AG04449 (cell line): ENCODE measurements at regions not wholly inside any gene's neighbourhood (a gene's known extent, or its start where the extent isn't known, plus 50 kb on each side); places are given as distances from the start of the nearest gene placed in this dataset.

Experiments used
- CTCF ChIA-PET: fragments of 350-600 bp; formaldehyde crosslinking; extraction: SDS; loops from one replicate; lab custom pipeline; 2021; ENCODE audit warnings: antibody characterized with exemption; lab: Yijun Ruan, JAX
- POLR2A ChIA-PET: fragments of 400-600, 350-600 bp; formaldehyde crosslinking; extraction: SDS; loops from one replicate; lab custom pipeline; 2020; ENCODE audit warnings: antibody characterized with exemption, inconsistent platforms; lab: Yijun Ruan, JAX
- DNase-seq: peaks from one replicate; pipeline ENCODE4 v3.0.0-alpha.2; 2010; ENCODE audit warnings: low read depth, low spot score
- H3K4me3 ChIP-seq: 2 replicates; pipeline ENCODE4 v1.5.1; 2011; ENCODE audit warnings: low read depth, mild to moderate bottlenecking, control low read depth, low read length
- TF ChIP-seq, protein P1 (sequence below): IDR thresholded peaks from one replicate; pipeline ENCODE4 v1.5.1; 2011; ENCODE audit warnings: mild to moderate bottlenecking, moderate library complexity, low read length, control low read depth, inconsistent platforms; ENCODE audit not compliant: insufficient read depth; ENCODE audit errors: missing control alignments

DNA sequence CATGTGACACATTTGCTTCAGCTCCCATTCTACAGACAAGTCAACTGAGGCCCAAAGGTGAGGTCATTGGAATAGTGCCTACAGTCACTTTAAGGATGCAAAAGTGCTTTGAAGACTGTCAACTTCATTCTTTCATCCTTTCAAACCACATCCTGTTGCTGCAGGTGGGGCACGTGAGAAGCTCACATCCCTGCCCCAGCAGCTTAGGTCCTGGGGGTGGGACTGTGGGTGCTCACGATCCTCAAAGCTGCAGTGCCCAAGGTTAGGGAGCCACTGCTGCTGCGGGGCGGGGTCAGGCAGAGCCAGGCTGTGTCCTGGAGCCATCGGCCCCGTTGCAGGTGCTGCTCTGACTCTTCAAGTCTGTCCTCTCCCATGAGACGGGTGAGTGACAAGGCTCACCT, 57.9 kb upstream of the IER5L start:
- ChIA-PET POLR2A (no interaction called here), CTCF (no interaction called here)
- no peak overlapping the region for H3K4me3 ChIP-seq
- DNase-seq, result no peak
- TF ChIP-seq, protein P1, sequence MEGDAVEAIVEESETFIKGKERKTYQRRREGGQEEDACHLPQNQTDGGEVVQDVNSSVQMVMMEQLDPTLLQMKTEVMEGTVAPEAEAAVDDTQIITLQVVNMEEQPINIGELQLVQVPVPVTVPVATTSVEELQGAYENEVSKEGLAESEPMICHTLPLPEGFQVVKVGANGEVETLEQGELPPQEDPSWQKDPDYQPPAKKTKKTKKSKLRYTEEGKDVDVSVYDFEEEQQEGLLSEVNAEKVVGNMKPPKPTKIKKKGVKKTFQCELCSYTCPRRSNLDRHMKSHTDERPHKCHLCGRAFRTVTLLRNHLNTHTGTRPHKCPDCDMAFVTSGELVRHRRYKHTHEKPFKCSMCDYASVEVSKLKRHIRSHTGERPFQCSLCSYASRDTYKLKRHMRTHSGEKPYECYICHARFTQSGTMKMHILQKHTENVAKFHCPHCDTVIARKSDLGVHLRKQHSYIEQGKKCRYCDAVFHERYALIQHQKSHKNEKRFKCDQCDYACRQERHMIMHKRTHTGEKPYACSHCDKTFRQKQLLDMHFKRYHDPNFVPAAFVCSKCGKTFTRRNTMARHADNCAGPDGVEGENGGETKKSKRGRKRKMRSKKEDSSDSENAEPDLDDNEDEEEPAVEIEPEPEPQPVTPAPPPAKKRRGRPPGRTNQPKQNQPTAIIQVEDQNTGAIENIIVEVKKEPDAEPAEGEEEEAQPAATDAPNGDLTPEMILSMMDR, result no peak

DNA sequence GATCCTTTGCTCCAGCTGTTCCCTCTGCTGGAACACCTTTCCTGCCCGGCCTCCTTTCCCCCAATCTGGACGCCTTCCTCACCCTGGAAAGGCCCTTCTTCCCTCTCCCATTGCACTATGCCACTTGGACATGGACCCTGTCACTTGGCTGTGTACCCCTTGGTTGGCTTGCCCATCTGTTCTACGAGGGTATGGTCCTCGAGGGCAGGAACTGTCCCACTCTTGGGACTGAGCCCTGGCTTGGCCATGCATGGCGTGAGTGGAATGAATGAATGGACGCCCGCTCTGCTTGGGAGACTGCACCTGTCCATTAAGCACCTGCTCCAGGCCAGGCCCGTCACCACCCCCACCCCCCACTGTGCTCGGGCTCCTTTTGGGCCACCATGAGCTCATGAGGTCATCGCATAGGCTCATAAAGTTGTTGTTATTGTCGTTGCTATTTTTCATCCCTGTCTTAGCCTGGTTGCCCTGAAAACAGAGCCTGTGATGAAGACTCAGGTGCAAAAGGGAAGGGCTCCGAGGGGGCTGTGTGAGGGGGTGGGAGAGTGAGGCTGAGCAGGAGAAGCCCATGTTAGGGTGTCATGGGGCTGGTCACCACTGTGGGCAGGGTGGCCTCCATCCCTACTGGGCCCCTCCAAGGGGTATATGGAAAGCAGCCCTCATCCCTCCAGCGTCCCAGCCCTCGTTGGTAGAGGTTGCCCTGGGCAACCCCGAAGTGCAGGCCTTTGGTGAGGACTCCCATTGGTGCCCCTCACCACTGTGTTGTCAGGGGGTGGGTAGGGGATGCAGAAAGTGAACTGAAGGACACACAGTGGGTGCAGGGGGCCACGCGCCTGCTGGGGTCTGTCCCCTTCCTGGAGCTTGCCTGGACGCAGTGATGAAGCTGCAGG, 57.2 kb upstream of the IER5L start:
- H3K4me3 ChIP-seq, result no peak overlapping the region
- TF ChIP-seq, protein P1, result no peak
- POLR2A ChIA-PET, result no interaction called here
- CTCF ChIA-PET, result no interaction called here
- DNase-seq, result no peak

DNA sequence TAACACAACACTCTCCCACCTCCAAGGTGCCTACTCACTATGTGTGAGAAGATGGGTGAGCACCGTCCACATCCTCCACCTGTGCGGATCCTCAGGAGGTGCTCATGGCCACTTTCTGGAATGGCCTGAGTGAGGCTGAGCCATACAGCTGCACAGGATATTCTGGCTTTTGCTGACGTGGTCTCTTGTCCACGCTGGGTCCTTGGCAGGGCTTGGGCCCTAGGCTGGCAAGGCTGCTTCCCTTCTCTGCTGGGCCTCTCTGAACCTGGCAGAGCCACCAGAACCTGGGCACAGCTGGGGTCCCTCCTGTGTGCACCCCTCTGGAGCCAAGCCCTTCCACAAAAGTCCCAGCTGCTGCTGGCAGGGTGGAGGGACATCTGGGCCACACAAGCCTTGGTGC, 56.4 kb upstream of the IER5L start:
- TF ChIP-seq, protein P1, result no peak

DNA sequence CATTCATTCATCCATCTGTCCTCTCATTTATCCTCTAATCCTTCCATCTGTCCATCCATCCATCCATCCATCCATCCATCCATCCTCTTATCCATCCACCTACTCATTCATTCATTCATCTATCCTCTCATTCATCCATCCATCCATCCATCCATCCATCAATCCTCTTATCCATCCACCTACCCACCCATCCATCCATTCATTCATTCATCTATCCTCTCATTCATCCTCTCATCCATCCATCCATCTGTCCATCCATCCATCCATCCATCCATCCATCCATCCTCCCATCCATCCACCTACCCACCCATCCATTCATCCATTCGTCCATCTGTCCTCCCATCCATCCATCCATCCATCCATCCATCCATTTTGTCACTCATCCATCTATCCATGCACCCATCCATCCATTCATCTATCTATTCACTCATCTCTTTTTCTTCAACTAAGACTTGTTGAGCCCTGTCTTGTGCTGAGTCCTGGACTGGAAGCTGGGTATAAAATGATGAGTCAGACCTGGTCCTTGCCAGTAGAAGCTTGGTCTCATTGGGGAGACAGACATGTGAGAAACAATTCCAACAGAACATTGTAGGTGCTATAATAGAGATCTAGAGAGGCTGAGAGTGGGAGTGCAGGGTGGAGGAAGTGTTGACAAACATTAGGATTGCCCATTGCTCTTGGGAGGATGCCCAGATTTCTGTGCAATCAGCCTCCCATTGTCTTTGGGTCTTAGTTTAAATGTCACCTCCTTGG, 55.0 kb upstream of the IER5L start:
- ChIA-PET CTCF (no interaction called here), POLR2A (interaction anchor here (0.7 kb wide), 1 partner anchor 288 kb away, joined by 3 read pairs; no protein-coding TSS in a partner anchor)
- TF ChIP-seq, protein P1, result no peak
- no peak for DNase-seq
- H3K4me3 ChIP-seq, result no peak overlapping the region

More for the DNA sequence above, 56.4 kb upstream of the IER5L start:
- no peak for DNase-seq
- ChIA-PET POLR2A (no interaction called here), CTCF (no interaction called here)
- H3K4me3 ChIP-seq, result no peak overlapping the region

DNA sequence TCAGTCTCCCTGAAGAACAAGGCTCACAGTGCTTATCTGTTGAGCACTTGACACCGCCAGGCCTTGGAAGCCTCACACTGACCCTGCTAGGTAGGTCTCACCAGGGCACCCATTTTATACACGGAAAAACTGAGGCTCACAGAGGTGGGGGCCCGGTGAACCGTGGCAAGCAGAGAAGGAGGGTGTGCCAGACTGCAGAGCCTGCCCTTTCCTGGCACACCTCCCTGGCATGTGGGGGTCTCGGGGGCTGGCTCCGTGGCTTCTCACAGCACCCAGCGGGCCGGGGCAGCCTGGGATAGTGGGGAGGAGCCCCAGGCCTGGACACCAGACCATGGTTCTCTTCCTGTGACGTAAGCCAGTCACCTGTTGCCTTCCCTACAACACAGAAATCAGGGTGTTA, 53.7 kb upstream of the IER5L start:
- H3K4me3 ChIP-seq, result no peak overlapping the region

More for the DNA sequence above, 53.7 kb upstream of the IER5L start:
- ChIA-PET POLR2A (interaction anchor here (0.6 kb wide), 1 partner anchor 223 kb away, joined by 3 read pairs; no protein-coding TSS in a partner anchor), CTCF (no interaction called here)
- TF ChIP-seq, protein P1, result no peak
- DNase-seq, result no peak
